GM23248 (cell line): ENCODE measurements at regions not wholly inside any gene's neighbourhood (a gene's known extent, or its start where the extent isn't known, plus 50 kb on each side); places are given as distances from the start of the nearest gene placed in this dataset.
"Not testable (repeated sequence)": the region's sequence is repeated elsewhere in the genome, so short reads cannot be mapped to it uniquely, and the experiment has no call there.

Source experiments
- EZH2 ChIP-seq: fragments of 200-600 bp; sonication (generic); IDR thresholded peaks from 2 replicates; pipeline ENCODE4 v1.6.1; 2018; ENCODE audit warnings: antibody characterized with exemption, mild to moderate bottlenecking; ENCODE audit not compliant: insufficient read depth, poor library complexity, severe bottlenecking
- EZH2phosphoT487 ChIP-seq: fragments of 200-600 bp; sonication (generic); IDR thresholded peaks from 2 replicates; pipeline ENCODE4 v1.6.1; 2018; ENCODE audit warnings: antibody characterized with exemption, moderate library complexity, mild to moderate bottlenecking, low read depth; ENCODE audit not compliant: insufficient read depth

- TF ChIP-seq EZH2, EZH2phosphoT487: not testable (repeated sequence)
These were observed 251.3 kb downstream of the UACA start for GRCh38 chr15:70511972-70512587.
